ENCODE measurements at regions not wholly inside any gene's neighbourhood (a gene's known extent, or its start where the extent isn't known, plus 50 kb on each side); places are given as distances from the start of the nearest gene placed in this dataset.
A peak's percentile ranks its signal among the peaks of the same experiment; 100 is the strongest.
"Not testable (repeated sequence)": the region's sequence is repeated elsewhere in the genome, so short reads cannot be mapped to it uniquely, and the experiment has no call there.

- TF ChIP-seq EP300 (IDR thresholded peaks at IDR 0.05) (no peak), POLR2AphosphoS5 (IDR thresholded peaks at IDR 0.05) (no peak), POLR2A (IDR thresholded peaks at IDR 0.05) (no peak)
- TF ChIP-seq, protein P1, sequence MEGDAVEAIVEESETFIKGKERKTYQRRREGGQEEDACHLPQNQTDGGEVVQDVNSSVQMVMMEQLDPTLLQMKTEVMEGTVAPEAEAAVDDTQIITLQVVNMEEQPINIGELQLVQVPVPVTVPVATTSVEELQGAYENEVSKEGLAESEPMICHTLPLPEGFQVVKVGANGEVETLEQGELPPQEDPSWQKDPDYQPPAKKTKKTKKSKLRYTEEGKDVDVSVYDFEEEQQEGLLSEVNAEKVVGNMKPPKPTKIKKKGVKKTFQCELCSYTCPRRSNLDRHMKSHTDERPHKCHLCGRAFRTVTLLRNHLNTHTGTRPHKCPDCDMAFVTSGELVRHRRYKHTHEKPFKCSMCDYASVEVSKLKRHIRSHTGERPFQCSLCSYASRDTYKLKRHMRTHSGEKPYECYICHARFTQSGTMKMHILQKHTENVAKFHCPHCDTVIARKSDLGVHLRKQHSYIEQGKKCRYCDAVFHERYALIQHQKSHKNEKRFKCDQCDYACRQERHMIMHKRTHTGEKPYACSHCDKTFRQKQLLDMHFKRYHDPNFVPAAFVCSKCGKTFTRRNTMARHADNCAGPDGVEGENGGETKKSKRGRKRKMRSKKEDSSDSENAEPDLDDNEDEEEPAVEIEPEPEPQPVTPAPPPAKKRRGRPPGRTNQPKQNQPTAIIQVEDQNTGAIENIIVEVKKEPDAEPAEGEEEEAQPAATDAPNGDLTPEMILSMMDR (IDR thresholded peaks at IDR 0.05) = no peak
- no peak for DNase-seq
- H3K36me3 ChIP-seq = no peaks in the 10 kb centered on the region
- no peak overlapping the region for H3K27ac ChIP-seq
- WGBS, 2 donors = 41 to 64% methylated on average over 5 of the region's 5 CpGs
- H3K4me3 ChIP-seq = no peak overlapping the region
- intact Hi-C loops (cut with DNase I) = no loop called here
- no peaks in the 10 kb centered on the region for H3K9me3 ChIP-seq
- H3K27me3 ChIP-seq = no peaks in the 10 kb centered on the region
- peaks cover 0 to 11% (median 4%) of the 10 kb centered on the region in 4 donors for H3K4me1 ChIP-seq
Observed at GRCh38 chr2:39920307-39920801, 141.3 kb upstream of the THUMPD2 start.

DNA sequence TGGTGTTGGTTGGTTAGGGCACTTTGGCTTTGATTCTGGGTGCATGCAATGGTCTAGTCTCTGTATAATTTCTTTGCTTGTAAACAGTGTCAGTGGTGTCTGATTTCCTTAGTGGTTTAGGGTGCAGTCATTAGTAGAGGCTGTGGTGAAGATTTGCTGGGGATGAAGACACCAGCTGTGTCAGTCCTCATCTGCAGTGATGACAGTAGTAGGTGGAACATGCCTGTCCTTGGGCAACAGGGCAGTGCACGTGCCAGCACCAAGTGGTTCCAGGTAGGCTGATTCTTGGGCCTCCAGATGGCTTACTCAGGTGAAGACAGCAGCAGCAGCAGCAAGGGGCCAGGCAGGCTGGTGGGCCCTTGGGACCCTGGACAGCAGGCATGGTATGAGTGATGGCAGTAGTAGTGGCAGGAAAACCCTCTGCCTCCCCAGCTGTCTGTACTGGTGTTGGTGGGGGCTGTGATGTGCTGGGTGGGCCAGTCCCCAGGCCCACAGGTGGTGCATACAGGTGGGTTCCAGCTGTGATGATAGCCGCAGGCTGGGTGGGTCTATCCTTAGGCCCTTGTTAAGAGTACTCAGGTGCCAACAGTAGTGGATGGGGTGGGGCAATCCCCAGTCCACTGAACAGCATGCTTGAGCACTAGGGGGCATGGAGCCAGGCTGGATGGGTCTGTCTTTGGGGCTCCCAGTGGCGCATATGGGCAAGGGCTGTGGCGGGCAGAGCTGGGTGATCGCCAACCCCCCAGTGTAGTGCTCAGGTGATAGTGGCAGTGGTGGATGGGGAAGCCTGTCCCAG is 140.7 kb upstream of the THUMPD2 start:
- intact Hi-C loops (cut with DNase I) = loop anchor here (10.0 kb wide), 1 partner anchor 535 kb away; the partner anchor contains the start of gene SLC8A1
- 77 to 92% methylated on average over 5 of the region's 5 CpGs for WGBS, 2 donors
- Histone ChIP-seq H3K36me3 (no peaks in the 10 kb centered on the region), H3K9me3 (no peaks in the 10 kb centered on the region), H3K4me1 (peaks cover 0 to 11% (median 4%) of the 10 kb centered on the region in 4 donors), H3K27me3 (no peaks in the 10 kb centered on the region), H3K4me3 (no peak overlapping the region), H3K27ac (no peak overlapping the region)
- TF ChIP-seq POLR2A (IDR thresholded peaks at IDR 0.05) (no peak), POLR2AphosphoS5 (IDR thresholded peaks at IDR 0.05) (no peak), EP300 (IDR thresholded peaks at IDR 0.05) (no peak)
- TF ChIP-seq, protein P1 (IDR thresholded peaks at IDR 0.05) = no peak
- DNase-seq = peak; percentile 61

- intact Hi-C loops (cut with DNase I) = loop anchor here (10.0 kb wide), 1 partner anchor 536 kb away; the partner anchor contains the start of gene SLC8A1
Observed at GRCh38 chr2:39918886-39919285, 139.8 kb upstream of the THUMPD2 start.

GRCh38 chr2:39917371-39917770 is 138.3 kb upstream of the THUMPD2 start:
- not testable (repeated sequence) for DNase-seq, H3K27me3 ChIP-seq, H3K9me3 ChIP-seq, H3K36me3 ChIP-seq, H3K27ac ChIP-seq, H3K4me3 ChIP-seq
- H3K4me1 ChIP-seq = peaks cover 0 to 12% (median 7%) of the 10 kb centered on the region in 4 donors
- intact Hi-C loops (cut with DNase I) = loop anchor here (10.0 kb wide), 1 partner anchor 537 kb away; the partner anchor contains the start of gene SLC8A1
- 91 to 95% methylated on average over 1 of the region's 1 CpG for WGBS, 2 donors

More at GRCh38 chr2:39918886-39919285, 139.8 kb upstream of the THUMPD2 start:
- H3K4me1 ChIP-seq = peaks cover 0 to 16% (median 6%) of the 10 kb centered on the region in 4 donors
- no peak overlapping the region for H3K4me3 ChIP-seq
- no peak overlapping the region for H3K27ac ChIP-seq
- TF ChIP-seq POLR2A (IDR thresholded peaks at IDR 0.05) = no peak
- DNase-seq = no peak
- H3K9me3 ChIP-seq = no peaks in the 10 kb centered on the region
- H3K36me3 ChIP-seq = no peaks in the 10 kb centered on the region
- no peaks in the 10 kb centered on the region for H3K27me3 ChIP-seq

- Histone ChIP-seq H3K4me1 (peaks cover 0 to 8% (median 5%) of the 10 kb centered on the region in 4 donors), H3K4me3 (no peak overlapping the region), H3K27me3 (no peaks in the 10 kb centered on the region), H3K9me3 (no peaks in the 10 kb centered on the region), H3K36me3 (no peaks in the 10 kb centered on the region), H3K27ac (no peak overlapping the region)
- TF ChIP-seq POLR2A (IDR thresholded peaks at IDR 0.05) = no peak
- no peak for TF ChIP-seq EP300 (IDR thresholded peaks at IDR 0.05)
- TF ChIP-seq, protein P1 (IDR thresholded peaks at IDR 0.05) = no peak
- TF ChIP-seq POLR2AphosphoS5 (IDR thresholded peaks at IDR 0.05) = no peak
- intact Hi-C loops (cut with DNase I) = loop anchor here (2.0 to 10.0 kb wide), 4 partner anchors 540 to 1867 kb away; partner anchors contain the start of gene SLC8A1
- no peak for DNase-seq
- 72 to 89% methylated on average over 2 of the region's 2 CpGs for WGBS, 2 donors
Observed at GRCh38 chr2:39914949-39915348, 135.9 kb upstream of the THUMPD2 start.

All from sigmoid colon (tissue), 6 donors.